ENCODE measurements at regions not wholly inside any gene's neighbourhood (a gene's known extent, or its start where the extent isn't known, plus 50 kb on each side); places are given as distances from the start of the nearest gene placed in this dataset.

DNA sequence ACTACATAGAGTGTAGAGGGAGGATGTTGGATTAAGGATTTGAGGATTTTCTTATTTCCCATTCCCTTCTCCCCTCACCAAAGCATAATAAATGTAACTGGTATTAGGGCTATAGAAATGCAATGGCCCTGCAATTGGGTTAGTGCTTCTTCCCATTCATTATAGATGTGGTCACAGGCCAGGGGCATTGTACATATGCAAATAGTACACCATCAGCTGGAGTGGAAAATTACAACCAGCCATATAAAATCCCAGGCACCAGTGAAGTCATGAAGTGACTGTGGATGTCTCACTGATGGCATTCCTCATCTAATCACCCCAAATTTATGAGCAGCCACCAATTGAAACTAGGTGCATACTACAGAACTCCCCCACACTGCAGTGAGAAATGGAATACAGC lies 105.9 kb downstream of the PLK2 start:
- TF ChIP-seq, protein P1, sequence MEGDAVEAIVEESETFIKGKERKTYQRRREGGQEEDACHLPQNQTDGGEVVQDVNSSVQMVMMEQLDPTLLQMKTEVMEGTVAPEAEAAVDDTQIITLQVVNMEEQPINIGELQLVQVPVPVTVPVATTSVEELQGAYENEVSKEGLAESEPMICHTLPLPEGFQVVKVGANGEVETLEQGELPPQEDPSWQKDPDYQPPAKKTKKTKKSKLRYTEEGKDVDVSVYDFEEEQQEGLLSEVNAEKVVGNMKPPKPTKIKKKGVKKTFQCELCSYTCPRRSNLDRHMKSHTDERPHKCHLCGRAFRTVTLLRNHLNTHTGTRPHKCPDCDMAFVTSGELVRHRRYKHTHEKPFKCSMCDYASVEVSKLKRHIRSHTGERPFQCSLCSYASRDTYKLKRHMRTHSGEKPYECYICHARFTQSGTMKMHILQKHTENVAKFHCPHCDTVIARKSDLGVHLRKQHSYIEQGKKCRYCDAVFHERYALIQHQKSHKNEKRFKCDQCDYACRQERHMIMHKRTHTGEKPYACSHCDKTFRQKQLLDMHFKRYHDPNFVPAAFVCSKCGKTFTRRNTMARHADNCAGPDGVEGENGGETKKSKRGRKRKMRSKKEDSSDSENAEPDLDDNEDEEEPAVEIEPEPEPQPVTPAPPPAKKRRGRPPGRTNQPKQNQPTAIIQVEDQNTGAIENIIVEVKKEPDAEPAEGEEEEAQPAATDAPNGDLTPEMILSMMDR (IDR thresholded peaks at IDR 0.05): no peak
- no peak for TF ChIP-seq ZFX (IDR thresholded peaks at IDR 0.05; ENCODE audit: borderline replicate concordance)

All from 22Rv1 (cell line).